Loucy (cell line): ENCODE measurements at regions not wholly inside any gene's neighbourhood (a gene's known extent, or its start where the extent isn't known, plus 50 kb on each side); places are given as distances from the start of the nearest gene placed in this dataset.

Experiments
- CTCF ChIP-seq: fragments of 200-600 bp; sonication (generic); conservative IDR thresholded peaks from 2 replicates; pipeline ENCODE4 v1.5.1; 2014; ENCODE audit warnings: mild to moderate bottlenecking, antibody characterized with exemption, low read length
- EZH2phosphoT487 ChIP-seq: fragments of 200-600 bp; IDR thresholded peaks from 2 replicates; pipeline ENCODE4 v1.6.1; 2018; ENCODE audit warnings: antibody characterized with exemption, mild to moderate bottlenecking, moderate library complexity, borderline replicate concordance

- TF ChIP-seq CTCF (no peak), EZH2phosphoT487 (no peak)
Observed at GRCh38 chr14:49194067-49194466, 392.1 kb downstream of the RPS29 start.
